Keratinocyte (primary cell): ENCODE measurements at regions not wholly inside any gene's neighbourhood (a gene's known extent, or its start where the extent isn't known, plus 50 kb on each side); places are given as distances from the start of the nearest gene placed in this dataset.
"Not testable (repeated sequence)": the region's sequence is repeated elsewhere in the genome, so short reads cannot be mapped to it uniquely, and the experiment has no call there.

Experiments used
- DNase-seq: peaks from one replicate; pipeline ENCODE4 v3.0.0-alpha.2; 2011; ENCODE audit warnings: low read depth, missing footprints, low spot score
- FAIRE-seq: peaks from 2 replicates; lab custom pipeline; 2011; peaks lifted over from hg19 to GRCh38; lab: Jason Lieb, UNC
- H2AFZ ChIP-seq: 2 replicates; pipeline ENCODE4 v1.6.0; 2012; ENCODE audit warnings: low read length, control low read depth, inconsistent platforms; ENCODE audit not compliant: control insufficient read depth
- H3K27ac ChIP-seq: 2 replicates; pipeline ENCODE4 v1.5.1; 2011; ENCODE audit warnings: low read length; ENCODE audit not compliant: control insufficient read depth, insufficient read depth
- H3K27me3 ChIP-seq: 3 replicates; pipeline ENCODE4 v1.6.0; 2011; ENCODE audit warnings: low read length; ENCODE audit not compliant: control insufficient read depth, insufficient read depth; ENCODE audit errors: extremely low read depth
- H3K36me3 ChIP-seq, 2 experiments: 2 replicates in 1 of 2; 3 replicates in 1 of 2; pipeline ENCODE4 v1.5.1; 2011; ENCODE audit warnings: low read length in 2 of 2, mild to moderate bottlenecking in 1 of 2; ENCODE audit not compliant: control insufficient read depth in 2 of 2, insufficient read depth in 2 of 2; ENCODE audit errors: extremely low read depth in 1 of 2
- H3K4me1 ChIP-seq: 3 replicates; pipeline ENCODE4 v1.5.1; 2011; ENCODE audit warnings: low read length; ENCODE audit not compliant: control insufficient read depth, insufficient read depth; ENCODE audit errors: extremely low read depth
- H3K4me2 ChIP-seq: 3 replicates; pipeline ENCODE4 v1.6.0; 2011; ENCODE audit warnings: low read depth, low read length; ENCODE audit not compliant: control insufficient read depth, insufficient read depth; ENCODE audit errors: extremely low read depth
- H3K4me3 ChIP-seq, 3 experiments: fragments of 200-600 bp in 1 of 3; sonication (generic) in 1 of 3; 2 replicates in 2 of 3; 3 replicates in 1 of 3; pipeline ENCODE4 v1.5.1; 2011 to 2016; ENCODE audit warnings: low read length in 3 of 3, mild to moderate bottlenecking in 3 of 3, control low read depth in 2 of 3, inconsistent platforms in 1 of 3, low read depth in 1 of 3, mixed read lengths in 1 of 3, mixed run types in 1 of 3, moderate library complexity in 1 of 3; ENCODE audit not compliant: control insufficient read depth in 2 of 3, insufficient read depth in 2 of 3; ENCODE audit errors: extremely low read depth in 1 of 3
- H3K79me2 ChIP-seq: 2 replicates; pipeline ENCODE4 v1.6.0; 2012; ENCODE audit warnings: low read length; ENCODE audit not compliant: control insufficient read depth, insufficient read depth
- H3K9ac ChIP-seq: 3 replicates; pipeline ENCODE4 v1.6.0; 2011; ENCODE audit warnings: low read length; ENCODE audit not compliant: control insufficient read depth, insufficient read depth; ENCODE audit errors: extremely low read depth
- H3K9me1 ChIP-seq: 3 replicates; pipeline ENCODE4 v1.6.0; 2011; ENCODE audit warnings: low read length; ENCODE audit not compliant: control insufficient read depth, insufficient read depth; ENCODE audit errors: extremely low read depth
- H3K9me3 ChIP-seq: 2 replicates; pipeline ENCODE4 v1.5.1; 2012; ENCODE audit warnings: low read depth, low read length; ENCODE audit not compliant: control insufficient read depth
- H4K20me1 ChIP-seq: 3 replicates; pipeline ENCODE4 v1.6.0; 2011; ENCODE audit warnings: low read length; ENCODE audit not compliant: control insufficient read depth, insufficient read depth; ENCODE audit errors: extremely low read depth
- EZH2 ChIP-seq: IDR thresholded peaks from one replicate; pipeline ENCODE4 v1.6.1; 2012; ENCODE audit warnings: inconsistent platforms, mild to moderate bottlenecking, low read length, moderate library complexity
- dilution Hi-C: fragments of 300-500 bp; cut with MboI; formaldehyde crosslinking; loops from one replicate; pipeline ENCODE4 v1.7.0; 2020; ENCODE audit warnings: low sequenced_read_pairs; ENCODE audit not compliant: extremely low pct_ligation_motif_present
- TF ChIP-seq, protein P1 (sequence below), 3 experiments: IDR thresholded peaks in 1 of 3; conservative IDR thresholded peaks in 1 of 3; optimal IDR thresholded peaks in 1 of 3; 2 replicates in 2 of 3; 3 replicates in 1 of 3; pipeline versions ENCODE3 to v1.5.1; 2011; ENCODE audit warnings: low read length in 3 of 3, mild to moderate bottlenecking in 3 of 3, moderate library complexity in 2 of 3, control low read depth in 1 of 3, inconsistent platforms in 1 of 3; ENCODE audit not compliant: insufficient read depth in 2 of 3; ENCODE audit errors: extremely low read depth in 1 of 3

- no peak overlapping the region for H3K4me3 ChIP-seq
- H2AFZ ChIP-seq: no peak overlapping the region
- TF ChIP-seq, protein P1, sequence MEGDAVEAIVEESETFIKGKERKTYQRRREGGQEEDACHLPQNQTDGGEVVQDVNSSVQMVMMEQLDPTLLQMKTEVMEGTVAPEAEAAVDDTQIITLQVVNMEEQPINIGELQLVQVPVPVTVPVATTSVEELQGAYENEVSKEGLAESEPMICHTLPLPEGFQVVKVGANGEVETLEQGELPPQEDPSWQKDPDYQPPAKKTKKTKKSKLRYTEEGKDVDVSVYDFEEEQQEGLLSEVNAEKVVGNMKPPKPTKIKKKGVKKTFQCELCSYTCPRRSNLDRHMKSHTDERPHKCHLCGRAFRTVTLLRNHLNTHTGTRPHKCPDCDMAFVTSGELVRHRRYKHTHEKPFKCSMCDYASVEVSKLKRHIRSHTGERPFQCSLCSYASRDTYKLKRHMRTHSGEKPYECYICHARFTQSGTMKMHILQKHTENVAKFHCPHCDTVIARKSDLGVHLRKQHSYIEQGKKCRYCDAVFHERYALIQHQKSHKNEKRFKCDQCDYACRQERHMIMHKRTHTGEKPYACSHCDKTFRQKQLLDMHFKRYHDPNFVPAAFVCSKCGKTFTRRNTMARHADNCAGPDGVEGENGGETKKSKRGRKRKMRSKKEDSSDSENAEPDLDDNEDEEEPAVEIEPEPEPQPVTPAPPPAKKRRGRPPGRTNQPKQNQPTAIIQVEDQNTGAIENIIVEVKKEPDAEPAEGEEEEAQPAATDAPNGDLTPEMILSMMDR (optimal IDR thresholded peaks at IDR 0.05 in 1 of 3, IDR thresholded peaks at IDR 0.05 in 1 of 3, conservative IDR thresholded peaks at IDR 0.05 in 1 of 3; ENCODE audit: extremely low read depth in 1 of 3, insufficient read depth in 2 of 3, low read length in 3 of 3): no peak
- no peak for TF ChIP-seq EZH2
- H3K27me3 ChIP-seq: no peaks in the 10 kb centered on the region
- FAIRE-seq: no peak
- no peaks in the 10 kb centered on the region for H4K20me1 ChIP-seq
- no peak overlapping the region for H3K27ac ChIP-seq
- H3K79me2 ChIP-seq: no peaks in the 10 kb centered on the region
- dilution Hi-C loops: no loop called here
- H3K9me3 ChIP-seq: no peaks in the 10 kb centered on the region
- no peaks in the 10 kb centered on the region for H3K9me1 ChIP-seq
- H3K9ac ChIP-seq: no peak overlapping the region
- DNase-seq: no peak
- no peak overlapping the region for H3K4me2 ChIP-seq
- H3K36me3 ChIP-seq: no peaks in the 10 kb centered on the region
- no peaks in the 10 kb centered on the region for H3K4me1 ChIP-seq
These were observed 100.3 kb upstream of the NDST4 start for GRCh38 chr4:115213716-115214115.

DNA sequence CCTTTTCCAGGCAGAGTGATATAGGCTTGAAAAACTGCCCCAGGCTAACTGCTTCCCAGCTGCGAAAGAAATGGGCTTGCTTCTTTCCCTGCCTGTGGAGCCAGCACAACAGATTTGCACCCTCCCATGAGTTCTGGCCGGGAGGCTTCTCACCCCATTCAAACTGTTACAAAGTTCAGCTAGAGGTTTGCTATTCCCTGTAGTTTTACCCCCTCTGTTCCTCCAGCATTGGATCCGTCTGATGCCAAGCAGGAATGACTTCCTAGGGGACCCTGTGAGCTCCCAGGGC lies 87.6 kb upstream of the NDST4 start:
- Histone ChIP-seq H3K4me2 (no peak overlapping the region), H3K9ac (no peak overlapping the region), H3K4me1 (no peaks in the 10 kb centered on the region), H3K79me2 (no peaks in the 10 kb centered on the region), H3K9me3 (no peaks in the 10 kb centered on the region), H3K27me3 (no peaks in the 10 kb centered on the region), H3K36me3 (no peaks in the 10 kb centered on the region), H2AFZ (no peak overlapping the region), H3K4me3 (no peak overlapping the region), H3K9me1 (no peaks in the 10 kb centered on the region), H3K27ac (no peak overlapping the region), H4K20me1 (no peaks in the 10 kb centered on the region)
- TF ChIP-seq, protein P1 (optimal IDR thresholded peaks at IDR 0.05 in 1 of 3, IDR thresholded peaks at IDR 0.05 in 1 of 3, conservative IDR thresholded peaks at IDR 0.05 in 1 of 3; ENCODE audit: extremely low read depth in 1 of 3, insufficient read depth in 2 of 3, low read length in 3 of 3): no peak
- no peak for TF ChIP-seq EZH2
- no peak for FAIRE-seq
- dilution Hi-C loops: no loop called here
- DNase-seq: no peak

DNA sequence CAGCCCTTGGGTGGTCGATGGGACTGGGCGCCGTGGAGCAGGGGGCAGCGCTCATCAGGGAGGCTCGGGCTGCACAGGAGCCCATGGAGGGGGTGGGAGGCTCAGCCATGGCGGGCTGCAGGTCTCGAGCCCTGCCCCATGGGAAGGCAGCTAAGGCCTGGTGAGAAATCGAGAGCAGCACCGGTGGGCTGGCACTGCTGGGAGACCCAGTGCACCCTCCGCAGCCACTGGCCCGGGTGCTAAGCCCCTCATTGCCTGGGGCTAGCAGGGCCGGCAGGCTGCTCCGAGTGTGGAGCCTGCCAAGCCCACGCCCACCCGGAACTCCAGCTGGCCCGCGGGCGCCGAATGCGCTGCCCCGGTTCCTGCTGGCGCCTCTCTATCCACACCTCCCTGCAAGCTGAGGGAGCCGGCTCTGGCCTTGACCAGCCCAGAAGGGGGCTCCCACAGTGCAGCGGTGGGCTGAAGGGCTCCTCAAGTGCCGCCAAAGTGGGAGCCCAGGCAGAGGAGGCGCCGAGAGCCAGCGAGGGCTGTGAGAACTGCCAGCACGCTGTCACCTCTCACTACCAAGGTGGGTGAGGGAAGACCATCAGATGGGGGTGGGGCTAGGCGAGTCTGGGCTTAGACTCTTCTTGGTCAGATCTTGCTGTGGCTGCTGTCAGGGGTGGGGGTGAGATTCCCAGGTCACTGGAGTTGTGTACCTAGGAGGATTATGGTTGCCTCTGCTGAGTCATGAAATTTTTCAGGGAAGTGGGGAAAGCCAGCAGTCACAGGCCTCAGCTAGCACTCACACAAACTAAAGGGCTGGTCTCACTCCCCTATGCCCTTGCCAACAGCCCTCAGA lies 87.0 kb upstream of the NDST4 start:
- DNase-seq, H3K27ac ChIP-seq, H4K20me1 ChIP-seq, H3K4me2 ChIP-seq, H3K4me1 ChIP-seq, H3K9me3 ChIP-seq, H3K27me3 ChIP-seq, dilution Hi-C loops, H2AFZ ChIP-seq, H3K36me3 ChIP-seq, H3K79me2 ChIP-seq, FAIRE-seq, H3K9ac ChIP-seq, H3K9me1 ChIP-seq, H3K4me3 ChIP-seq: not testable (repeated sequence)

DNA sequence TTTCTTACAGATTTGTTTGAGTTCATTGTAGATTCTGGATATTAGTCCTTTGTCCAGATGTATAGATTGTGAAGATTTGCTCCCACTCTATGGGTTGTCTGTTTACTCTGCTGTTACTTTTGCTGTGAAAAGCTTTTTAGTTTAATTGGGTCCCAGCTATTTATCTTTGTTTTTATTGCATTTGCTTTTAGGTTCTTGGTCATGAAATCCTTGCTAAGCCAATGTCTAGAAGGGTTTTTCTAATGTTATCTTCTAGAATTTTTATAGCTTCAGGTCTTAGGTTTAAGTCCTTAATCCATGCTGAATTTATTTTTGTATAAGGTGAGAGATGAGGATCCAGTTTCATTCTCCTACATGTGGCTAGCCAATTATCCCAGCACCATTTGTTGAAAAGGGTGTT lies 81.2 kb upstream of the NDST4 start:
- dilution Hi-C loops, H3K4me1 ChIP-seq: not testable (repeated sequence)

More for the DNA sequence above, 81.2 kb upstream of the NDST4 start:
- not testable (repeated sequence) for H3K79me2 ChIP-seq, H4K20me1 ChIP-seq, H3K4me2 ChIP-seq, H3K4me3 ChIP-seq, H3K36me3 ChIP-seq, H2AFZ ChIP-seq, H3K27ac ChIP-seq, H3K9me3 ChIP-seq, H3K27me3 ChIP-seq, FAIRE-seq, DNase-seq, H3K9ac ChIP-seq, H3K9me1 ChIP-seq
